ENCODE measurements at regions not wholly inside any gene's neighbourhood (a gene's known extent, or its start where the extent isn't known, plus 50 kb on each side); places are given as distances from the start of the nearest gene placed in this dataset.

DNA sequence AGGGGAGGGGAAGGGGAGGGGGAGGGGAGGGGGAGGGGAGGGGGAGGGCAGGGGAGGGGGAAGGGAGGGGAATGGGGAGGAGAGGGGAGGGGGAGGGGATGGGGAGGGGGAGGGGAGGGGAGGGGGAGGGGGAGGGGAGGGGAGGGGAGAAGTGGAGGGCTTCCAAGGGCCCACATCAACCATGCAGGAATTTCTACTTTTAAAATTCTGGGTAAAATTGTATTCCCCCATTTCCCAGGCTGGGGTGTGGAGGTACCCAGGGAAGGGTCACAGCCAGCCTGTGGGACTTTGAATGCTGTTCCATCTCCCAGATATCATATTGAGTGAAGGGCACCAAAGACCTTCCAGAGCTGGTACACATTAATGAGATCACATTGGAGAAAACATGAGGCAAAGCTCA is 126.9 kb upstream of the ETS2 start:
- no peak overlapping the region for H3K4me2 ChIP-seq (ENCODE audit: insufficient read depth, low read length)
- no peak for FAIRE-seq
- H3K27ac ChIP-seq (ENCODE audit: insufficient read depth, low read depth, low read length): no peak overlapping the region

More for the DNA sequence above, 126.9 kb upstream of the ETS2 start:
- no peak for DNase-seq (ENCODE audit: low read depth, low spot score)
- Histone ChIP-seq H3K4me1 (ENCODE audit: control insufficient read depth, extremely low read depth, insufficient read depth, low read length) (peaks cover 15% of the 10 kb centered on the region), H4K20me1 (replicated peaks; ENCODE audit: control insufficient read depth, extremely low read depth, insufficient read depth, low read length) (no peaks in the 10 kb centered on the region), H3K36me3 (ENCODE audit: control insufficient read depth in 2 of 2, extremely low read depth in 1 of 2, insufficient read depth in 2 of 2, low read length in 2 of 2) (no peaks in the 10 kb centered on the region), H2AFZ (ENCODE audit: low read depth, low read length) (no peak overlapping the region), H3K79me2 (ENCODE audit: control insufficient read depth, insufficient read depth, low read length) (no peaks in the 10 kb centered on the region), H3K27me3 (ENCODE audit: control insufficient read depth in 2 of 2, insufficient read depth in 2 of 2, low read length in 2 of 2) (peaks cover 14 to 20% of the 10 kb centered on the region in 2 experiments), H3K4me3 (replicated peaks in 1 of 3; ENCODE audit: insufficient read depth in 1 of 3, low read depth in 1 of 3, low read length in 3 of 3) (no peak overlapping the region), H3K9ac (replicated peaks; ENCODE audit: extremely low read depth, insufficient read depth, low read length) (no peak overlapping the region), H3K9me1 (replicated peaks; ENCODE audit: control insufficient read depth, extremely low read depth, insufficient read depth, low read length) (no peaks in the 10 kb centered on the region), H3K9me3 (replicated peaks; ENCODE audit: control insufficient read depth, insufficient read depth, low read length) (no peaks in the 10 kb centered on the region)
- TF ChIP-seq POLR2A (IDR thresholded peaks at IDR 0.05; ENCODE audit: low read depth, low read length): no peak
- no peak for TF ChIP-seq MYC (IDR thresholded peaks at IDR 0.05; ENCODE audit: low read depth, low read length)
- no peak for TF ChIP-seq EZH2 (IDR thresholded peaks at IDR 0.05; ENCODE audit: borderline replicate concordance, low read depth, low read length, severe bottlenecking)
- TF ChIP-seq, protein P1, sequence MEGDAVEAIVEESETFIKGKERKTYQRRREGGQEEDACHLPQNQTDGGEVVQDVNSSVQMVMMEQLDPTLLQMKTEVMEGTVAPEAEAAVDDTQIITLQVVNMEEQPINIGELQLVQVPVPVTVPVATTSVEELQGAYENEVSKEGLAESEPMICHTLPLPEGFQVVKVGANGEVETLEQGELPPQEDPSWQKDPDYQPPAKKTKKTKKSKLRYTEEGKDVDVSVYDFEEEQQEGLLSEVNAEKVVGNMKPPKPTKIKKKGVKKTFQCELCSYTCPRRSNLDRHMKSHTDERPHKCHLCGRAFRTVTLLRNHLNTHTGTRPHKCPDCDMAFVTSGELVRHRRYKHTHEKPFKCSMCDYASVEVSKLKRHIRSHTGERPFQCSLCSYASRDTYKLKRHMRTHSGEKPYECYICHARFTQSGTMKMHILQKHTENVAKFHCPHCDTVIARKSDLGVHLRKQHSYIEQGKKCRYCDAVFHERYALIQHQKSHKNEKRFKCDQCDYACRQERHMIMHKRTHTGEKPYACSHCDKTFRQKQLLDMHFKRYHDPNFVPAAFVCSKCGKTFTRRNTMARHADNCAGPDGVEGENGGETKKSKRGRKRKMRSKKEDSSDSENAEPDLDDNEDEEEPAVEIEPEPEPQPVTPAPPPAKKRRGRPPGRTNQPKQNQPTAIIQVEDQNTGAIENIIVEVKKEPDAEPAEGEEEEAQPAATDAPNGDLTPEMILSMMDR (IDR thresholded peaks at IDR 0.05; ENCODE audit: extremely low read depth in 1 of 2, insufficient read depth in 1 of 2, low read depth in 1 of 2, low read length in 2 of 2): no peak
- TF ChIP-seq FOS (IDR thresholded peaks at IDR 0.05; ENCODE audit: borderline replicate concordance, insufficient read depth, low read length): no peak
- no peak for TF ChIP-seq JUN (IDR thresholded peaks at IDR 0.05; ENCODE audit: borderline replicate concordance, insufficient read depth, insufficient read length, low read depth)
- no peak for TF ChIP-seq GATA2 (IDR thresholded peaks at IDR 0.05; ENCODE audit: insufficient read depth, insufficient read length, low read depth, low read length)
- TF ChIP-seq POLR2AphosphoS5 (IDR thresholded peaks at IDR 0.05; ENCODE audit: insufficient read depth, low read depth, low read length): no peak
- TF ChIP-seq, protein P2, sequence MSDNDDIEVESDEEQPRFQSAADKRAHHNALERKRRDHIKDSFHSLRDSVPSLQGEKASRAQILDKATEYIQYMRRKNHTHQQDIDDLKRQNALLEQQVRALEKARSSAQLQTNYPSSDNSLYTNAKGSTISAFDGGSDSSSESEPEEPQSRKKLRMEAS (IDR thresholded peaks at IDR 0.05; ENCODE audit: insufficient read depth, insufficient read length): no peak
- intact Hi-C loops (cut with micrococcal nuclease) (no loop called here), dilution Hi-C loops (cut with MboI; ENCODE audit: extremely low pct_ligation_motif_present, low sequenced_read_pairs) (no loop called here)
- no TSS peak for BruUV-seq (replicated peaks)
- CTCF ChIA-PET: interaction anchor here (1.5 kb wide), 1 partner anchor 33 kb away, joined by 4 read pairs; no protein-coding TSS in a partner anchor
- POLR2A ChIA-PET: no interaction called here

Data from endothelial cell of umbilical vein (primary cell).